ENCODE measurements at regions not wholly inside any gene's neighbourhood (a gene's known extent, or its start where the extent isn't known, plus 50 kb on each side); places are given as distances from the start of the nearest gene placed in this dataset.

DNA sequence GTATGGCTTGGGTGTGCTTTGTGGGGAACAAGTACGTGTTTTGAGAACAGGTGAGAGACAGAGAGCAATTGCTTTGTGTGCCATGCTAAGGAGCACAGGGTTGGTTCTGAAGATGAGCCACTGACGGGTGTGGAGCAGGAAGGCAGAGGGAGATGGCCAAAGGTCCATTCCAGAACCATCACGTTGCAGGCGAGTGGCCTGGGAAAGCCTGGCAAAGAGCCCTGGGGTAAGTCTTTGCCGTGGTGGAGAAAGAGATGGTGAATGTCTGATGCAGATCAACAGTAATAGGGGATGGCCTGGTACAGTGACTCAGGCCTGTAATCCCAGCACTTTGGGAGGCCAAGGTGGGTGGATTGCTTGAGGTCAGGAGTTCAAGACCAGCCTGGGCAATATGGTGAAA is 93.5 kb upstream of the ZNF521 start:
- no peak for TF ChIP-seq EZH2 (IDR thresholded peaks at IDR 0.05; ENCODE audit: borderline replicate concordance, low read depth, low read length, poor library complexity, severe bottlenecking)
- TF ChIP-seq, protein P1, sequence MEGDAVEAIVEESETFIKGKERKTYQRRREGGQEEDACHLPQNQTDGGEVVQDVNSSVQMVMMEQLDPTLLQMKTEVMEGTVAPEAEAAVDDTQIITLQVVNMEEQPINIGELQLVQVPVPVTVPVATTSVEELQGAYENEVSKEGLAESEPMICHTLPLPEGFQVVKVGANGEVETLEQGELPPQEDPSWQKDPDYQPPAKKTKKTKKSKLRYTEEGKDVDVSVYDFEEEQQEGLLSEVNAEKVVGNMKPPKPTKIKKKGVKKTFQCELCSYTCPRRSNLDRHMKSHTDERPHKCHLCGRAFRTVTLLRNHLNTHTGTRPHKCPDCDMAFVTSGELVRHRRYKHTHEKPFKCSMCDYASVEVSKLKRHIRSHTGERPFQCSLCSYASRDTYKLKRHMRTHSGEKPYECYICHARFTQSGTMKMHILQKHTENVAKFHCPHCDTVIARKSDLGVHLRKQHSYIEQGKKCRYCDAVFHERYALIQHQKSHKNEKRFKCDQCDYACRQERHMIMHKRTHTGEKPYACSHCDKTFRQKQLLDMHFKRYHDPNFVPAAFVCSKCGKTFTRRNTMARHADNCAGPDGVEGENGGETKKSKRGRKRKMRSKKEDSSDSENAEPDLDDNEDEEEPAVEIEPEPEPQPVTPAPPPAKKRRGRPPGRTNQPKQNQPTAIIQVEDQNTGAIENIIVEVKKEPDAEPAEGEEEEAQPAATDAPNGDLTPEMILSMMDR (conservative IDR thresholded peaks at IDR 0.05; ENCODE audit: low read depth, low read length), result no peak

Measured in A673 (cell line).